ENCODE measurements at regions not wholly inside any gene's neighbourhood (a gene's known extent, or its start where the extent isn't known, plus 50 kb on each side); places are given as distances from the start of the nearest gene placed in this dataset.

GRCh38 chr4:86432559-86433134 is 72.8 kb upstream of the MAPK10 start:
- Histone ChIP-seq H3K4me2 (ENCODE audit: low read depth, low read length) (no peak overlapping the region), H3K9me3 (ENCODE audit: low read length) (no peaks in the 10 kb centered on the region), H3K4me3 (replicated peaks in 1 of 3; ENCODE audit: insufficient read depth in 1 of 3, low read depth in 2 of 3, low read length in 3 of 3) (no peak overlapping the region), H3K27me3 (ENCODE audit: control insufficient read depth in 1 of 2, insufficient read depth in 2 of 2, low read length in 2 of 2) (no peaks in the 10 kb centered on the region; a peak in 1 of 5 replicates), H3K27ac (ENCODE audit: extremely low read length, insufficient read depth, low read length) (no peak overlapping the region), H2AFZ (ENCODE audit: low read length) (no peak overlapping the region), H3K4me1 (ENCODE audit: insufficient read depth, low read length) (no peaks in the 10 kb centered on the region), H3K36me3 (replicated peaks in 1 of 2; ENCODE audit: control insufficient read depth in 1 of 2, insufficient read depth in 2 of 2, low read length in 2 of 2) (no peaks in the 10 kb centered on the region), H3K79me2 (ENCODE audit: insufficient read depth, low read length) (no peaks in the 10 kb centered on the region), H3K9ac (ENCODE audit: insufficient read depth, low read depth, low read length) (no peak overlapping the region), H4K20me1 (ENCODE audit: insufficient read depth, low read length) (no peaks in the 10 kb centered on the region)
- ChIA-PET CTCF (ENCODE audit: low intra/inter-chr PET ratio, low total read pairs) (no interaction called here), POLR2A (no interaction called here)
- FAIRE-seq (no peak), DNase-seq (ENCODE audit: low spot score) (no peak), ATAC-seq (no peak)
- intact Hi-C loops (cut with micrococcal nuclease; ENCODE audit: unreplicated experiment) (no loop called here), in situ Hi-C loops (cut with HindIII; ENCODE audit: extremely low pct_ligation_motif_present, low pct_unique_long_range_greater_than_20kb) (no loop called here)
- TF ChIP-seq ZNF773 (CRISPR knock-in tag; IDR thresholded peaks at IDR 0.05; ENCODE audit: borderline replicate concordance) (no peak), RBM22 (optimal IDR thresholded peaks at IDR 0.05; ENCODE audit: low read length) (no peak), TOPORS (CRISPR knock-in tag; IDR thresholded peaks at IDR 0.05) (no peak), ZNF883 (CRISPR knock-in tag; IDR thresholded peaks at IDR 0.05; ENCODE audit: not compliant biosample characterization) (no peak), ARID3A (IDR thresholded peaks at IDR 0.05; ENCODE audit: low read depth, low read length) (no peak), ZNF234 (CRISPR knock-in tag; conservative IDR thresholded peaks at IDR 0.05) (no peak), PAF1 (CRISPR knock-in tag; IDR thresholded peaks at IDR 0.05) (no peak), ZSCAN20 (CRISPR knock-in tag; IDR thresholded peaks at IDR 0.05; ENCODE audit: borderline replicate concordance) (no peak), NR0B2 (CRISPR knock-in tag; IDR thresholded peaks at IDR 0.05) (no peak), RFXANK (CRISPR knock-in tag; IDR thresholded peaks at IDR 0.05) (no peak), BRD4 (CRISPR knock-in tag; IDR thresholded peaks at IDR 0.05) (no peak), MLLT10 (CRISPR knock-in tag; IDR thresholded peaks at IDR 0.05) (no peak), ZBTB2 (CRISPR knock-in tag; IDR thresholded peaks at IDR 0.05; ENCODE audit: low read depth) (no peak)
- BruUV-seq (replicated peaks), result no TSS peak
